Kidney (tissue), 13 donors: ENCODE measurements at regions not wholly inside any gene's neighbourhood (a gene's known extent, or its start where the extent isn't known, plus 50 kb on each side); places are given as distances from the start of the nearest gene placed in this dataset.

ENCODE experiments used
- DNase-seq, 5 donors: peaks; one replicate each; pipeline ENCODE4 v3.0.0-alpha.2; 2013 to 2020
- FAIRE-seq: peaks from 2 replicates; lab custom pipeline; 2012; peaks lifted over from hg19 to GRCh38; lab: Jason Lieb, UNC
- H3K27ac ChIP-seq, 2 donors: one replicate each; pipeline ENCODE4 v1.7.0; 2013; ENCODE audit warnings: low read depth in 2 of 2, low read length in 2 of 2, inconsistent platforms in 1 of 2
- H3K27me3 ChIP-seq: one replicate; pipeline ENCODE4 v1.7.1; 2013; ENCODE audit warnings: low read length, inconsistent platforms; ENCODE audit not compliant: control insufficient read depth, insufficient read depth
- H3K36me3 ChIP-seq, 3 donors: one replicate each; pipeline versions ENCODE4 v1.7.0 to v1.7.1; 2013; ENCODE audit warnings: low read length in 3 of 3, control low read depth in 1 of 3, inconsistent platforms in 1 of 3; ENCODE audit not compliant: insufficient read depth in 3 of 3, control insufficient read depth in 2 of 3
- H3K4me1 ChIP-seq, 3 donors: one replicate each; pipeline versions ENCODE4 v1.7.0 to v1.7.1; 2013; ENCODE audit warnings: low read length in 3 of 3, inconsistent platforms in 1 of 3, low read depth in 1 of 3; ENCODE audit not compliant: control insufficient read depth in 2 of 3, insufficient read depth in 2 of 3
- H3K4me3 ChIP-seq, 3 donors: one replicate each; pipeline versions ENCODE4 v1.7.0 to v1.8.1; 2013; ENCODE audit warnings: low read length in 3 of 3, control low read depth in 1 of 3, inconsistent platforms in 1 of 3
- H3K9ac ChIP-seq, 3 donors: one replicate each; pipeline versions ENCODE4 v1.7.0 to v1.7.1; 2013; ENCODE audit warnings: low read length in 3 of 3, control low read depth in 1 of 3, inconsistent platforms in 1 of 3
- H3K9me3 ChIP-seq, 3 donors: one replicate each; pipeline versions ENCODE4 v1.7.0 to v1.7.1; 2013; ENCODE audit warnings: low read length in 3 of 3, control low read depth in 1 of 3, inconsistent platforms in 1 of 3; ENCODE audit not compliant: control insufficient read depth in 2 of 3, insufficient read depth in 1 of 3
- CTCF ChIP-seq: IDR thresholded peaks from 3 replicates; pipeline ENCODE4 v1.5.1; 2012; ENCODE audit warnings: mild to moderate bottlenecking, moderate library complexity, borderline replicate concordance; ENCODE audit not compliant: insufficient read depth; ENCODE audit errors: extremely low read depth
- intact Hi-C: fragments of 100-400 bp; cut with DNase I; formaldehyde crosslinking; loops from one replicate; pipeline ENCODE4 v1.11.1; 2022
- donor health status: control.
- donor health status: control.
- donor health status: control.
- donor health status: control.
- donor health status: control.
- donor health status: DM: yes; HTN: yes; CAD: no.
- donor health status: Normal renal cell carcinoma (clear cell type).

DNA sequence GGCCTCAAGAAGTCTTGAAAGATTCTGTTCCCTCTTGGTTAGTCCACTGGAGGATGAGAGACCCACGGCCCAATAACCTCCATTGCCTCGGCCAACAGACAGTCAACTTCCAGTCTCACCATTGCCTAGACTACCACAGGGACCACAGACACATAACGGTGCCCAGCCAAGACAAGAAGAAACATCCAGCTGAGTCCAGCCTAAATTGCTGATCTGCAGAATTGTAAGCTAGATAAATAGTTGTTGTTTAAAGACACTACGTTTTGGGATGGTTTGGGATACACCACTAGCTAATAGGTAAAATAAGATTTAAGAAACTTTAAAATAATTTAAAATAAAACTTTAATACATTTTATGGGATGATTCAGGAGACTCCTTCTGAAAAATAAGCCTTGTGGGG is 324.7 kb upstream of the JAG1 start:
- no peaks in the 10 kb centered on the region for H3K36me3 ChIP-seq
- FAIRE-seq (no peak), DNase-seq (no peak)
- no peaks in the 10 kb centered on the region for H3K4me1 ChIP-seq
- H3K27me3 ChIP-seq = no peaks in the 10 kb centered on the region
- no peak for TF ChIP-seq CTCF
- no peak overlapping the region for H3K9ac ChIP-seq
- no peak overlapping the region for H3K27ac ChIP-seq
- no peak overlapping the region for H3K4me3 ChIP-seq
- H3K9me3 ChIP-seq = no peaks in the 10 kb centered on the region
- intact Hi-C loops = no loop called here

DNA sequence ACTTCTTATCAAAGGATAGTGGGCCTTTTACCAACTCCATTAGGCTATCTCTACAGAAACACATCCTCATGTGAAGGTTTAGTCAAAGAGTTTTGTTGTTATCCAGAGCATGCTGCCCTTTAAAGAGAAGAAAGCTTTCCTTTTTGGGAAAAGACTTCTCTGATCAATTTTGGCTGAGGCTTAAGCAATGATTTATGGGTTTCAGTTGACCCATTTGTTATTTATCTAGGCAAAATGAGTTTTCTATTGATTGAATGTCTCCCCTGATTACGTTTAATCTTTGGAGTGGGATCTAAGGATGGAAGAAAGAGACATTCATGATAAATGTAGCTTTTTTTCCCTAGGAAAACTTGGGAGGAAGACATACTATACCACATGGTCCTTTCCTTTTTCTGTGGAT is 326.6 kb upstream of the JAG1 start:
- Histone ChIP-seq H3K27me3 (no peaks in the 10 kb centered on the region), H3K4me1 (no peaks in the 10 kb centered on the region), H3K27ac (no peak overlapping the region), H3K9me3 (no peaks in the 10 kb centered on the region), H3K36me3 (no peaks in the 10 kb centered on the region), H3K9ac (no peak overlapping the region), H3K4me3 (no peak overlapping the region)
- FAIRE-seq (no peak), DNase-seq (no peak)
- TF ChIP-seq CTCF = no peak
- intact Hi-C loops = no loop called here

GRCh38 chr20:11001302-11001701 is 327.5 kb upstream of the JAG1 start:
- H3K36me3 ChIP-seq = no peaks in the 10 kb centered on the region
- H3K4me1 ChIP-seq = no peaks in the 10 kb centered on the region
- FAIRE-seq (no peak), DNase-seq (no peak)
- H3K9ac ChIP-seq = no peak overlapping the region
- H3K4me3 ChIP-seq = no peak overlapping the region
- no peak for TF ChIP-seq CTCF
- H3K27ac ChIP-seq = no peak overlapping the region
- H3K9me3 ChIP-seq = no peaks in the 10 kb centered on the region
- intact Hi-C loops = no loop called here
- H3K27me3 ChIP-seq = no peaks in the 10 kb centered on the region
